ENCODE measurements at regions not wholly inside any gene's neighbourhood (a gene's known extent, or its start where the extent isn't known, plus 50 kb on each side); places are given as distances from the start of the nearest gene placed in this dataset.

- TF ChIP-seq, protein P1, sequence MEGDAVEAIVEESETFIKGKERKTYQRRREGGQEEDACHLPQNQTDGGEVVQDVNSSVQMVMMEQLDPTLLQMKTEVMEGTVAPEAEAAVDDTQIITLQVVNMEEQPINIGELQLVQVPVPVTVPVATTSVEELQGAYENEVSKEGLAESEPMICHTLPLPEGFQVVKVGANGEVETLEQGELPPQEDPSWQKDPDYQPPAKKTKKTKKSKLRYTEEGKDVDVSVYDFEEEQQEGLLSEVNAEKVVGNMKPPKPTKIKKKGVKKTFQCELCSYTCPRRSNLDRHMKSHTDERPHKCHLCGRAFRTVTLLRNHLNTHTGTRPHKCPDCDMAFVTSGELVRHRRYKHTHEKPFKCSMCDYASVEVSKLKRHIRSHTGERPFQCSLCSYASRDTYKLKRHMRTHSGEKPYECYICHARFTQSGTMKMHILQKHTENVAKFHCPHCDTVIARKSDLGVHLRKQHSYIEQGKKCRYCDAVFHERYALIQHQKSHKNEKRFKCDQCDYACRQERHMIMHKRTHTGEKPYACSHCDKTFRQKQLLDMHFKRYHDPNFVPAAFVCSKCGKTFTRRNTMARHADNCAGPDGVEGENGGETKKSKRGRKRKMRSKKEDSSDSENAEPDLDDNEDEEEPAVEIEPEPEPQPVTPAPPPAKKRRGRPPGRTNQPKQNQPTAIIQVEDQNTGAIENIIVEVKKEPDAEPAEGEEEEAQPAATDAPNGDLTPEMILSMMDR (IDR thresholded peaks at IDR 0.05 in 2 of 3, conservative IDR thresholded peaks at IDR 0.05 in 1 of 3; ENCODE audit: insufficient read depth in 2 of 3, low read depth in 1 of 3, low read length in 3 of 3) = peak; percentile 37 to 71 (median 52); a peak in 4 of 6 replicates
- TF ChIP-seq SMC3 (conservative IDR thresholded peaks at IDR 0.05; ENCODE audit: insufficient read depth, low read depth, low read length) (peak; percentile 57), ATF7 (IDR thresholded peaks at IDR 0.05) (0 out of 2 replicates have a peak, but pooled peaks have one; percentile 25), MAZ (CRISPR knock-in tag; conservative IDR thresholded peaks at IDR 0.05 in 1 of 2, IDR thresholded peaks at IDR 0.05 in 1 of 2) (peak; percentile 36 to 79; a peak in 2 of 4 replicates), CXXC5 (CRISPR knock-in tag; IDR thresholded peaks at IDR 0.05) (peak; percentile 28; the same call in 1 of the 2 replicates), VEZF1 (CRISPR knock-in tag; IDR thresholded peaks at IDR 0.05) (peak; percentile 40)
- TF ChIP-seq, protein P2, sequence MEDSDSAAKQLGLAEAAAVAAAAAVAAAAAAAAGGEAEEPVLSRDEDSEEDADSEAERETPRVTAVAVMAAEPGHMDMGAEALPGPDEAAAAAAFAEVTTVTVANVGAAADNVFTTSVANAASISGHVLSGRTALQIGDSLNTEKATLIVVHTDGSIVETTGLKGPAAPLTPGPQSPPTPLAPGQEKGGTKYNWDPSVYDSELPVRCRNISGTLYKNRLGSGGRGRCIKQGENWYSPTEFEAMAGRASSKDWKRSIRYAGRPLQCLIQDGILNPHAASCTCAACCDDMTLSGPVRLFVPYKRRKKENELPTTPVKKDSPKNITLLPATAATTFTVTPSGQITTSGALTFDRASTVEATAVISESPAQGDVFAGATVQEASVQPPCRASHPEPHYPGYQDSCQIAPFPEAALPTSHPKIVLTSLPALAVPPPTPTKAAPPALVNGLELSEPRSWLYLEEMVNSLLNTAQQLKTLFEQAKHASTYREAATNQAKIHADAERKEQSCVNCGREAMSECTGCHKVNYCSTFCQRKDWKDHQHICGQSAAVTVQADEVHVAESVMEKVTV (CRISPR knock-in tag; IDR thresholded peaks at IDR 0.05) = peak; percentile 78
These were observed 183.7 kb downstream of the OR4F29 start (continued) for GRCh38 chr1:267815-268214.

Measured in K562 (cell line).